ENCODE measurements at regions not wholly inside any gene's neighbourhood (a gene's known extent, or its start where the extent isn't known, plus 50 kb on each side); places are given as distances from the start of the nearest gene placed in this dataset.

- TF ChIP-seq CTCF (IDR thresholded peaks at IDR 0.05) (no peak), EP300 (IDR thresholded peaks at IDR 0.05; ENCODE audit: low read depth) (no peak), POLR2A (IDR thresholded peaks at IDR 0.05) (no peak)
These were observed 274.1 kb downstream of the SMARCA2 start for GRCh38 chr9:2289263-2289662.

Data from transverse colon (tissue), 3 donors.